B cell (primary cell): ENCODE measurements at regions not wholly inside any gene's neighbourhood (a gene's known extent, or its start where the extent isn't known, plus 50 kb on each side); places are given as distances from the start of the nearest gene placed in this dataset.

Source experiments
- ATAC-seq: fragments of 200-7000 bp; cut with Tn5 transposase; one replicate; pipeline ENCODE4 v1.10.0; 2021; ENCODE audit warnings: low read depth, mild to moderate bottlenecking, moderate number of reproducible peaks, moderate library complexity
- CTCF ChIA-PET: fragments of 350-600 bp; sonication (Branson Sonifier 250); formaldehyde crosslinking; loops from one replicate; lab custom pipeline; 2021; ENCODE audit warnings: antibody characterized with exemption, inconsistent platforms; lab: Charles Lee
- POLR2A ChIA-PET: fragments of 350-600 bp; sonication (Branson Sonifier 250); formaldehyde crosslinking; loops from one replicate; lab custom pipeline; 2021; ENCODE audit warnings: antibody characterized with exemption; lab: Charles Lee
- DNase-seq: peaks from one replicate; pipeline ENCODE4 v3.0.0; 2013
- H2AFZ ChIP-seq: 2 replicates; pipeline ENCODE4 v1.6.1; 2012; ENCODE audit warnings: mild to moderate bottlenecking, low read depth, low read length; ENCODE audit not compliant: insufficient read depth, poor library complexity, severe bottlenecking
- H3K27ac ChIP-seq, 2 donors: 1 replicate in 1 of 2; 2 replicates in 1 of 2; pipeline ENCODE4 v1.5.1; 2012 to 2013; ENCODE audit warnings: low read length in 2 of 2, mild to moderate bottlenecking in 2 of 2, moderate library complexity in 1 of 2
- H3K27me3 ChIP-seq, 4 experiments: fragments of 200-600 bp in 1 of 4; sonication (generic) in 1 of 4; replicated peaks in 1 of 4; 1 replicate in 2 of 4; 2 replicates in 2 of 4; pipeline versions ENCODE4 v1.6.1 to v1.7.0; 2013 to 2016; ENCODE audit warnings: low read length in 3 of 4, mild to moderate bottlenecking in 2 of 4, mixed read lengths in 1 of 4, moderate library complexity in 1 of 4; ENCODE audit not compliant: insufficient read depth in 4 of 4, control insufficient read depth in 3 of 4; ENCODE audit errors: control extremely low read depth in 1 of 4
- H3K36me3 ChIP-seq, 2 experiments: replicated peaks in 1 of 2; 1 replicate in 1 of 2; 2 replicates in 1 of 2; pipeline versions ENCODE4 v1.6.1 to v1.7.1; 2013; ENCODE audit warnings: low read length in 1 of 2; ENCODE audit not compliant: insufficient read depth in 2 of 2, control insufficient read depth in 1 of 2; ENCODE audit errors: control extremely low read depth in 1 of 2, extremely low read depth in 1 of 2
- H3K4me1 ChIP-seq, 2 donors: fragments of 200-600 bp in 1 of 2; sonication (generic) in 1 of 2; 1 replicate in 1 of 2; 2 replicates in 1 of 2; pipeline versions ENCODE4 v1.5.1 to v1.6.1; 2013 to 2017; ENCODE audit warnings: low read length in 2 of 2; ENCODE audit not compliant: control insufficient read depth in 2 of 2, insufficient read depth in 2 of 2
- H3K4me2 ChIP-seq: replicated peaks from 2 replicates; pipeline ENCODE3; 2012; ENCODE audit warnings: mild to moderate bottlenecking, low read depth, low read length; ENCODE audit not compliant: poor library complexity, severe bottlenecking
- H3K4me3 ChIP-seq, 5 experiments: fragments of 200-600 bp in 1 of 5; sonication (generic) in 1 of 5; 1 replicate in 3 of 5; 2 replicates in 2 of 5; pipeline versions ENCODE4 v1.5.1 to v1.7.0; 2011 to 2016; ENCODE audit warnings: low read length in 4 of 5, mild to moderate bottlenecking in 4 of 5, low read depth in 2 of 5, control low read depth in 1 of 5, moderate library complexity in 1 of 5; ENCODE audit not compliant: insufficient read depth in 1 of 5; ENCODE audit errors: control extremely low read depth in 1 of 5, extremely low read depth in 1 of 5
- H3K79me2 ChIP-seq: fragments of 200-600 bp; sonication (generic); one replicate; pipeline ENCODE4 v1.6.0; 2016; ENCODE audit warnings: low read length; ENCODE audit not compliant: control insufficient read depth, insufficient read depth
- H3K9ac ChIP-seq: fragments of 200-600 bp; sonication (generic); 2 replicates; pipeline ENCODE4 v1.6.1; 2017; ENCODE audit warnings: mild to moderate bottlenecking, low read length, moderate library complexity
- H3K9me3 ChIP-seq, 3 donors: one replicate each; pipeline versions ENCODE4 v1.6.1 to v1.7.1; 2013; ENCODE audit warnings: low read length in 2 of 3; ENCODE audit not compliant: control insufficient read depth in 2 of 3, insufficient read depth in 1 of 3; ENCODE audit errors: control extremely low read depth in 1 of 3
- H4K20me1 ChIP-seq: 2 replicates; pipeline ENCODE4 v1.6.0; 2012; ENCODE audit warnings: mild to moderate bottlenecking, low read length; ENCODE audit not compliant: insufficient read depth, control insufficient read depth, poor library complexity, severe bottlenecking
- H3K27ac Mint-ChIP-seq: one replicate; pipeline ENCODE4 v1.8.0; 2021; ENCODE audit warnings: mixed read lengths
- H3K27me3 Mint-ChIP-seq: one replicate; pipeline ENCODE4 v1.8.0; 2021; ENCODE audit warnings: mixed read lengths
- H3K4me1 Mint-ChIP-seq: one replicate; pipeline ENCODE4 v1.8.0; 2021; ENCODE audit warnings: mixed read lengths
- H3K4me3 Mint-ChIP-seq: one replicate; pipeline ENCODE4 v1.8.0; 2021; ENCODE audit warnings: mixed read lengths
- H3K9me3 Mint-ChIP-seq: one replicate; pipeline ENCODE4 v1.8.0; 2022; ENCODE audit warnings: mixed read lengths; ENCODE audit not compliant: insufficient read depth
- EZH2 ChIP-seq: IDR thresholded peaks from 2 replicates; pipeline ENCODE4 v1.6.1; 2012; ENCODE audit warnings: borderline replicate concordance, low read depth, mild to moderate bottlenecking, moderate library complexity, low read length; ENCODE audit not compliant: insufficient read depth, poor library complexity, severe bottlenecking
- WGBS: methylation state at CpG from one replicate; pipeline ENCODE4 v1.1.5; 2013; ENCODE audit warnings: missing lambda C conversion rate; ENCODE audit not compliant: insufficient coverage; 5-methylcytosine and 5-hydroxymethylcytosine counted together
- intact Hi-C: fragments of 100-400 bp; cut with micrococcal nuclease; formaldehyde crosslinking; loops from one replicate; pipeline ENCODE4 v1.10.0; 2022
- TF ChIP-seq, protein P1 (sequence below): fragments of 200-600 bp; IDR thresholded peaks from one replicate; pipeline ENCODE4 v1.8.0; 2022; ENCODE audit warnings: antibody characterized with exemption, mild to moderate bottlenecking

GRCh38 chr17:59456428-59456827, 109.0 kb upstream of the DHX40 start:
- POLR2A ChIA-PET: no interaction called here
- no peak overlapping the region for H3K9ac ChIP-seq
- no peaks in the 10 kb centered on the region for H3K79me2 ChIP-seq
- H3K4me1 ChIP-seq: no peaks in the 10 kb centered on the region
- no peak overlapping the region for H3K4me3 ChIP-seq
- no peak overlapping the region for H2AFZ ChIP-seq
- H4K20me1 ChIP-seq: no peaks in the 10 kb centered on the region
- Mint-ChIP-seq H3K9me3 (no peaks in the 10 kb centered on the region), H3K27me3 (peaks cover 9% of the 10 kb centered on the region), H3K27ac (no peak overlapping the region), H3K4me3 (no peak overlapping the region), H3K4me1 (no peaks in the 10 kb centered on the region)
- DNase-seq (no peak), ATAC-seq (no peak)
- 99% methylated on average over 7 of the region's 7 CpGs for whole genome bisulfite sequencing
- H3K4me2 ChIP-seq: no peak overlapping the region
- CTCF ChIA-PET: no interaction called here
- no peak for TF ChIP-seq EZH2
- TF ChIP-seq, protein P1, sequence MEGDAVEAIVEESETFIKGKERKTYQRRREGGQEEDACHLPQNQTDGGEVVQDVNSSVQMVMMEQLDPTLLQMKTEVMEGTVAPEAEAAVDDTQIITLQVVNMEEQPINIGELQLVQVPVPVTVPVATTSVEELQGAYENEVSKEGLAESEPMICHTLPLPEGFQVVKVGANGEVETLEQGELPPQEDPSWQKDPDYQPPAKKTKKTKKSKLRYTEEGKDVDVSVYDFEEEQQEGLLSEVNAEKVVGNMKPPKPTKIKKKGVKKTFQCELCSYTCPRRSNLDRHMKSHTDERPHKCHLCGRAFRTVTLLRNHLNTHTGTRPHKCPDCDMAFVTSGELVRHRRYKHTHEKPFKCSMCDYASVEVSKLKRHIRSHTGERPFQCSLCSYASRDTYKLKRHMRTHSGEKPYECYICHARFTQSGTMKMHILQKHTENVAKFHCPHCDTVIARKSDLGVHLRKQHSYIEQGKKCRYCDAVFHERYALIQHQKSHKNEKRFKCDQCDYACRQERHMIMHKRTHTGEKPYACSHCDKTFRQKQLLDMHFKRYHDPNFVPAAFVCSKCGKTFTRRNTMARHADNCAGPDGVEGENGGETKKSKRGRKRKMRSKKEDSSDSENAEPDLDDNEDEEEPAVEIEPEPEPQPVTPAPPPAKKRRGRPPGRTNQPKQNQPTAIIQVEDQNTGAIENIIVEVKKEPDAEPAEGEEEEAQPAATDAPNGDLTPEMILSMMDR: no peak
- no peaks in the 10 kb centered on the region for H3K9me3 ChIP-seq
- no peak overlapping the region for H3K27ac ChIP-seq
- intact Hi-C loops: no loop called here
- H3K36me3 ChIP-seq: no peaks in the 10 kb centered on the region
- H3K27me3 ChIP-seq: no peaks in the 10 kb centered on the region

GRCh38 chr17:59456923-59457615, 108.3 kb upstream of the DHX40 start:
- Histone ChIP-seq H3K9ac (no peak overlapping the region), H4K20me1 (no peaks in the 10 kb centered on the region), H3K36me3 (no peaks in the 10 kb centered on the region), H3K4me2 (no peak overlapping the region), H3K4me3 (no peak overlapping the region), H3K27me3 (no peaks in the 10 kb centered on the region), H2AFZ (no peak overlapping the region), H3K27ac (no peak overlapping the region), H3K4me1 (no peaks in the 10 kb centered on the region), H3K79me2 (no peaks in the 10 kb centered on the region), H3K9me3 (no peaks in the 10 kb centered on the region)
- intact Hi-C loops: no loop called here
- TF ChIP-seq, protein P1: no peak
- DNase-seq: no peak
- H3K4me3 Mint-ChIP-seq: no peak overlapping the region
- ChIA-PET CTCF (interaction anchor here (1.0 kb wide), 1 partner anchor 15 kb away, joined by 3 read pairs; no protein-coding TSS in a partner anchor), POLR2A (no interaction called here)
- H3K4me1 Mint-ChIP-seq: no peaks in the 10 kb centered on the region
- H3K27ac Mint-ChIP-seq: no peak overlapping the region
- no peak for ATAC-seq
- H3K9me3 Mint-ChIP-seq: no peaks in the 10 kb centered on the region
- 97% methylated on average over 2 of the region's 5 CpGs for WGBS
- H3K27me3 Mint-ChIP-seq: peaks cover 6% of the 10 kb centered on the region
